PFSK-1 (cell line): ENCODE measurements at regions not wholly inside any gene's neighbourhood (a gene's known extent, or its start where the extent isn't known, plus 50 kb on each side); places are given as distances from the start of the nearest gene placed in this dataset.

Experiments used
- POLR2AphosphoS5 ChIP-seq: IDR thresholded peaks from 2 replicates; pipeline ENCODE4 v1.6.1; 2012; ENCODE audit warnings: low read depth, mild to moderate bottlenecking, control low read depth, low read length, moderate library complexity
- SIN3A ChIP-seq: IDR thresholded peaks from 2 replicates; pipeline ENCODE4 v1.6.1; 2012; ENCODE audit warnings: mild to moderate bottlenecking, low read length, moderate library complexity, borderline replicate concordance; ENCODE audit not compliant: insufficient read depth

- no peak for TF ChIP-seq SIN3A
- no peak for TF ChIP-seq POLR2AphosphoS5
These were observed 1022.3 kb upstream of the WWC1 start for GRCh38 chr5:167269146-167269545.
